Fibroblast of upper back skin (primary cell): ENCODE measurements at regions not wholly inside any gene's neighbourhood (a gene's known extent, or its start where the extent isn't known, plus 50 kb on each side); places are given as distances from the start of the nearest gene placed in this dataset.
"Not testable (repeated sequence)": the region's sequence is repeated elsewhere in the genome, so short reads cannot be mapped to it uniquely, and the experiment has no call there.

Source experiments
- DNase-seq: peaks from one replicate; pipeline ENCODE4 v3.0.0-alpha.2; 2013

GRCh38 chr19:30810726-30811125 is 438.5 kb downstream of the ZNF536 start:
- DNase-seq: no peak

DNA sequence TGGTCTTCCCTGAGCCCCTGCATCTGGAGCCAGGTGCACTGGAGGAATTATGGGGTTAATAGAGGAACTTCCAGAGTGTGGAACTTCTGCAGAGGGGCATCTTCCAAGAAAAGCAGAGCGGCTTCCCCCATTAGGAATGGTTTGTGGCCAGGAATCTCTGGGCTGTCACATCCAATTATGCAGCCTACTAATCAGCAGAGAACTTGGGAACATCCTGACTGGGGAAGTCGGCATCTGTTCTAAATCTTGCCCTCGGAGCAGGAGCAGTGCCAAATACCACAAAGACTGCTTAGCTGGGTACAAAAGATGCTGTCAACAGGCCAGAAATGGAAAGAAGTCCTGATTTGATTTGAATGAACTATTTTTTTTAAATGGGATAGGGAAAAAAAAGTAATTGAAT is 435.1 kb downstream of the ZNF536 start:
- DNase-seq: peak; percentile 5

- no peak for DNase-seq
These were observed 434.1 kb downstream of the ZNF536 start for GRCh38 chr19:30806311-30806710.

DNA sequence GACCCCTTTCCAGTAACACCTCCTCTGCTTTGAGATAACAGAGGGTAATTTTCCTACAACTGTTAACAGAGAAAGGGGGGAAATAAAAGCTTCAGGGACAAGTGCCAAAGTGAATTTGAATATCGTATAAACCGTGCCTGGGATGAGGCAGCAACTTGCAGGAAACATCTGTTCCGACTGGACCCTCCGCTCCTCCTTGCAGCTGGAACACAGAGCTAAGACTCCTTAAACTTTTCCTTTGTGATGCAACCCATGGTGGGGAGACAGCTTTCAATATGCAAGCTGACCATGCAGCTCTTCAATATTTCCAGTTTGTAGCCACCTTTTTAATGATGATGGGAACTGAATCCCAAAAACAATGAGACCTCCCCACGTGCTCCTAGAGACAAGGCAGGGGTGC is 432.6 kb downstream of the ZNF536 start:
- DNase-seq: no peak

DNA sequence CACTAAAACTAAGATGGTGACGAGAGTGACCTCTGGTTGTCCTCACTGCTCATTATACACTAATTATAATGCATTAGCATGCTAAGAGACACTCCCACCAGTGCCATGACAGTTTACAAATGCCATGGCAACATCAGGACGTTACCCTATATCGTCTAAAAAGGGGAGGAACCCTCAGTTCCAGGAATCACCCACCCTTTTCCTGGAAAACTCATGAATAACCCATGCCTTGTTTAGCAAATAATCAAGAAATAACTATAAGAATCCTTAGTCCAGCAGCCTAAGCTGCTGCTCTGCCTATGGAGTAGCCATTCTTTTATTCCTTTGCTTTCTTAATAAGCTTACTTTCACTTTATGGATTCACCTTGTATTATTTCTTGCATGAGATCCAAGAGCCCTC is 432.1 kb downstream of the ZNF536 start:
- DNase-seq: not testable (repeated sequence)

GRCh38 chr19:30802424-30803013 is 430.3 kb downstream of the ZNF536 start:
- no peak for DNase-seq

GRCh38 chr19:30799865-30800755 is 427.9 kb downstream of the ZNF536 start:
- no peak for DNase-seq

GRCh38 chr19:30795727-30796126 is 423.5 kb downstream of the ZNF536 start:
- no peak for DNase-seq

- no peak for DNase-seq
These were observed 420.6 kb downstream of the ZNF536 start for GRCh38 chr19:30792561-30793505.

DNA sequence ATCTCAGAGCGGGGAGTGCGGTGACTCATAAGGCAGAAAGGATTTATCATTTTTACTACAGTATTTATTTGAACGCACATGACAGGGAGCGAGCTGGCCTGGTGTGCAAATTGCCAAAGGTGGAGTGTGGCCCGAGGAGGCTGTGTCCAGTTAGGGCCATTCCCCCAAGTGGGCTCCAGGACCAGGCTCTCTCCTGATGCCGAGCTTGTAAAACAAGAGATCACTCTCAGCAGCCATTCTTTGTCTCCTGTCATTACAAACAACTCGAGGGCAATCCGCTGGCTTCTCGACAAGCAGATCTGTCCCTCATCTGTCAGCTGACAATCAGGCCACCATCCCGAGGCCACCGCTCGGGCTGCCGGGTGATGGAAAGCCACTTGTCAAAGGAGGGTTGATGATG is 418.9 kb downstream of the ZNF536 start:
- no peak for DNase-seq

DNA sequence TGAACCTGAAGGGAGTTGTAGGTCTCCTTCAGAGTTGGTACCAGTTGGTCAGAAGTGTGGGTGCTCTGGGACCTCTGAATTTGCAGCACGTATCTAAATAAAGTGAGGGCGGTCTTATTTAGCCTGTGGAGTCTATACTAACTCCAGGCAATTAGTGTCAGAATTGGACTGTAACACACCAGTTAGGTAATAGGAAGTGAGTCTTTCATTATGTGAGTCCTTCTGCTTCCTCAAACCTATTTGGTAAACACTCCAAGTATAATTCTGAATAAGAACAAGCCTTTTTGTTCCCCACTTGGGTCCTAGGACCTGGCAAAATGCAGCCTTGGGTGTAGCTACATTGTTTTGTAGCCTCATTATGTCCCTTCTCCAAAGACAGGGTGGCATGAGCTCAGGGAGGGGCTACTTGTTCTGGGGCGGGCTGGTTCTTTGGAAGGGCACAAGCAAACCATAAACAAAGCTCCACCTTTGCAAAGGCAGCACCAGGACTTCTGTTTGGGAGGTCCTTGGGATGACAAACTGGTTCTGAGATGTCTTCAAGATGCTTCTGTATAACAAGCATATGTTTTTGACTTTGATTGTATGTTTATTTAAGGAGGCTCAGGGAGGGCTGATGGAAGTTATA is 418.0 kb downstream of the ZNF536 start:
- no peak for DNase-seq

- DNase-seq: no peak
These were observed 416.1 kb downstream of the ZNF536 start for GRCh38 chr19:30788105-30788765.

GRCh38 chr19:30785458-30786137 is 413.4 kb downstream of the ZNF536 start:
- DNase-seq: no peak

DNA sequence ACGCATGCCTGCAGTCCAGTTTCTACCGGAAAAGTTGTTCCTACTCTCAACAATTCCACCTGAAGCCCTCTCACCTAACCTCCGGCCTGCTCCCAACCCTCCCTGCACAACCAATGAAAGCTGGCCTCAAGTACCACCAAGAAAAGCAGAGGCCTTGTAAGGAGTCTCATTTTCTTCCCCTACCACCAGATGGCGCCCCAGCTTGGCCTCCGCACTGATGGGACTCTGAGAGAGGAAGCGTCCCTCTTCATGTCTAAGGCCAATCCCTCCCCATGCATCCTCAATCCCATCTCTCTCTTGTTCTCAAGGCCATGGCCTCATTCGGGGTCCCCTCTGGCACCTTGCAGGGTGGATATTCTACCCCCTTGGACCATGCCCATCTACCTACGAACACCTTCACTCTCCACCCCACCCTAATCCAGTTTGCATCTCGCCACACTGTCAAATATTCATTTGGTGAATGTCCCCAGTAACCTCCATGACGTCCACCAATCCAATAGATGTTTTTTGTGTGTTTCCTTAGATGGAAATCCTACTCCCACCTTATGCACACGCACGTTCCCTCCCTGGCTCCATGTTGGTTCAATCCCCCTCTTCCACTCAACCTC is 412.8 kb downstream of the ZNF536 start:
- DNase-seq: peak; percentile 39

GRCh38 chr19:30783936-30784335 is 411.8 kb downstream of the ZNF536 start:
- DNase-seq: no peak

- DNase-seq: no peak
These were observed 411.0 kb downstream of the ZNF536 start for GRCh38 chr19:30783212-30783611.

GRCh38 chr19:30781519-30781918 is 409.3 kb downstream of the ZNF536 start:
- DNase-seq: peak; percentile 56

DNA sequence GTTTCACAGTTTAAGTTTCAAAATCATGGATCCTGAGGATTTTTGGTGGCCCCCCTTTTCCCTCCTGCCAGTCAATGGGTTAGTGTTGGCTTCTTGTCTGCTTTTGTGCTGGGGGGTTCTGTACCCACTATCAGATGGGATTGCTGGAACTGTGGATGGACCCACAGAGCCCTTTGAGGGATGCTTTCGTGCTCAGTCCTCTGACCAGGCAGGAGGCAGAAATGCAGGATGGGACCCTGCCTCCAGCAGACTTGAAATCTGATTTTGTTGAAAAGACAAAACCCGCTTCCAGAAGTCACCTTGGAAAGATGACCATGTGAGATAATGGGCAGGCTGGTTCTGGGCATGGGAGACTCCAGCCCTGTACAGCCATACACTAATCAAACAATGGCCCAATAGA is 408.9 kb downstream of the ZNF536 start:
- DNase-seq: no peak

GRCh38 chr19:30780456-30780855 is 408.3 kb downstream of the ZNF536 start:
- no peak for DNase-seq

- DNase-seq: peak; percentile 87
These were observed 407.8 kb downstream of the ZNF536 start for GRCh38 chr19:30780032-30780431.
